ENCODE measurements at regions not wholly inside any gene's neighbourhood (a gene's known extent, or its start where the extent isn't known, plus 50 kb on each side); places are given as distances from the start of the nearest gene placed in this dataset.

- in situ Hi-C loops (cut with HindIII; ENCODE audit: low sequenced_read_pairs): no loop called here
- TF ChIP-seq CTCF (IDR thresholded peaks at IDR 0.05; ENCODE audit: low read depth, low read length): no peak
Measured at GRCh38 chr21:23612210-23612609, 1995.1 kb downstream of the MRPL39 start.

GRCh38 chr21:23607782-23608431 lies 1999.4 kb downstream of the MRPL39 start:
- H3K4me3 ChIP-seq (ENCODE audit: low read depth, low read length): no peak overlapping the region
- in situ Hi-C loops (cut with HindIII; ENCODE audit: low sequenced_read_pairs): no loop called here
- DNase-seq (ENCODE audit: low read depth, low spot score): no peak
- TF ChIP-seq CTCF (IDR thresholded peaks at IDR 0.05; ENCODE audit: low read depth, low read length): no peak

More at GRCh38 chr21:23612210-23612609, 1995.1 kb downstream of the MRPL39 start:
- H3K4me3 ChIP-seq (ENCODE audit: low read depth, low read length): no peak overlapping the region
- no peak for DNase-seq (ENCODE audit: low read depth, low spot score)

GRCh38 chr21:23601549-23601948 lies 2005.7 kb downstream of the MRPL39 start:
- H3K4me3 ChIP-seq (ENCODE audit: low read depth, low read length): no peak overlapping the region

GRCh38 chr21:23593582-23593981 lies 2013.7 kb downstream of the MRPL39 start:
- no peak for TF ChIP-seq CTCF (IDR thresholded peaks at IDR 0.05; ENCODE audit: low read depth, low read length)
- no peak overlapping the region for H3K4me3 ChIP-seq (ENCODE audit: low read depth, low read length)
- in situ Hi-C loops (cut with HindIII; ENCODE audit: low sequenced_read_pairs): no loop called here
- no peak for DNase-seq (ENCODE audit: low read depth, low spot score)

More at GRCh38 chr21:23601549-23601948, 2005.7 kb downstream of the MRPL39 start:
- no peak for TF ChIP-seq CTCF (IDR thresholded peaks at IDR 0.05; ENCODE audit: low read depth, low read length)
- in situ Hi-C loops (cut with HindIII; ENCODE audit: low sequenced_read_pairs): no loop called here
- DNase-seq (ENCODE audit: low read depth, low spot score): no peak

GRCh38 chr21:23585419-23585818 lies 2021.9 kb downstream of the MRPL39 start:
- TF ChIP-seq CTCF (IDR thresholded peaks at IDR 0.05; ENCODE audit: low read depth, low read length): no peak
- in situ Hi-C loops (cut with HindIII; ENCODE audit: low sequenced_read_pairs): no loop called here

GRCh38 chr21:23579573-23579972 lies 2027.7 kb downstream of the MRPL39 start:
- no peak for DNase-seq (ENCODE audit: low read depth, low spot score)
- in situ Hi-C loops (cut with HindIII; ENCODE audit: low sequenced_read_pairs): no loop called here
- no peak for TF ChIP-seq CTCF (IDR thresholded peaks at IDR 0.05; ENCODE audit: low read depth, low read length)
- H3K4me3 ChIP-seq (ENCODE audit: low read depth, low read length): no peak overlapping the region

More at GRCh38 chr21:23585419-23585818, 2021.9 kb downstream of the MRPL39 start:
- no peak for DNase-seq (ENCODE audit: low read depth, low spot score)
- H3K4me3 ChIP-seq (ENCODE audit: low read depth, low read length): no peak overlapping the region
